SK-N-SH treated with all-trans-retinoic acid at 6 μM for 48 hours (cell line): ENCODE measurements at regions not wholly inside any gene's neighbourhood (a gene's known extent, or its start where the extent isn't known, plus 50 kb on each side); places are given as distances from the start of the nearest gene placed in this dataset.
A peak's percentile ranks its signal among the peaks of the same experiment; 100 is the strongest.

ENCODE experiments used
- ATAC-seq: fragments of 200-7000 bp; cut with Tn5 transposase; 3 replicates; pipeline ENCODE4 v1.9.1; 2020; ENCODE audit warnings: mild to moderate bottlenecking, moderate library complexity
- ARNTL ChIP-seq: fragments of 450-650 bp; formaldehyde crosslinking; IDR thresholded peaks from 2 replicates; pipeline ENCODE4 v1.5.0; 2020; ENCODE audit warnings: low read depth, mild to moderate bottlenecking, moderate library complexity, borderline replicate concordance
- BACH2 ChIP-seq: fragments of 250-450 bp; sonication (Bioruptor Pico); IDR thresholded peaks from 2 replicates; pipeline ENCODE4 v1.9.0; 2021; ENCODE audit warnings: mild to moderate bottlenecking, borderline replicate concordance
- CSDC2 ChIP-seq: fragments of 250-450 bp; sonication (Bioruptor Pico); IDR thresholded peaks from 2 replicates; pipeline ENCODE4 v1.5.0; 2020; ENCODE audit warnings: mild to moderate bottlenecking, moderate library complexity
- ESRRG ChIP-seq: fragments of 250-450 bp; sonication (Bioruptor Pico); IDR thresholded peaks from 2 replicates; pipeline ENCODE4 v1.6.1; 2021; ENCODE audit warnings: mild to moderate bottlenecking
- GLIS3 ChIP-seq: fragments of 250-450 bp; sonication (Bioruptor Pico); IDR thresholded peaks from 2 replicates; pipeline ENCODE4 v1.5.0; 2020; ENCODE audit warnings: mild to moderate bottlenecking, moderate library complexity
- ISL1 ChIP-seq: fragments of 250-450 bp; sonication (Bioruptor Pico); IDR thresholded peaks from 2 replicates; pipeline ENCODE4 v2.1.2; 2022; ENCODE audit warnings: mild to moderate bottlenecking, moderate library complexity
- OSR1 ChIP-seq: fragments of 250-450 bp; sonication (Bioruptor Pico); IDR thresholded peaks from 2 replicates; pipeline ENCODE4 v1.8.0; 2022; ENCODE audit warnings: moderate library complexity, mild to moderate bottlenecking, inconsistent platforms
- PPARA ChIP-seq: fragments of 250-450 bp; sonication (Bioruptor Pico); IDR thresholded peaks from 2 replicates; pipeline ENCODE4 v1.5.0; 2020; ENCODE audit warnings: mild to moderate bottlenecking, borderline replicate concordance
- RARB ChIP-seq: fragments of 250-450 bp; sonication (Bioruptor Pico); IDR thresholded peaks from 2 replicates; pipeline ENCODE4 v1.8.0; 2021; ENCODE audit warnings: mild to moderate bottlenecking, moderate library complexity
- SNAI2 ChIP-seq: fragments of 250-450 bp; sonication (Bioruptor Pico); IDR thresholded peaks from 2 replicates; pipeline ENCODE4 v1.5.0; 2020; ENCODE audit warnings: mild to moderate bottlenecking, moderate library complexity
- TCF4 ChIP-seq: fragments of 250-450 bp; sonication (Bioruptor Pico); IDR thresholded peaks from 2 replicates; pipeline ENCODE4 v1.8.0; 2021; ENCODE audit warnings: mild to moderate bottlenecking, moderate library complexity, borderline replicate concordance
- TOX ChIP-seq: fragments of 250-450 bp; sonication (Bioruptor Pico); IDR thresholded peaks from 2 replicates; pipeline ENCODE4 v1.8.0; 2021; ENCODE audit warnings: mild to moderate bottlenecking, moderate library complexity, borderline replicate concordance
- ZC3H10 ChIP-seq: fragments of 250-450 bp; sonication (Bioruptor Pico); IDR thresholded peaks from 2 replicates; pipeline ENCODE4 v1.5.1; 2021; ENCODE audit warnings: mild to moderate bottlenecking, moderate library complexity
- ZFP3 ChIP-seq: fragments of 250-450 bp; sonication (Bioruptor Pico); IDR thresholded peaks from 2 replicates; pipeline ENCODE4 v1.5.0; 2020; ENCODE audit warnings: mild to moderate bottlenecking, moderate library complexity
- ZFP30 ChIP-seq: fragments of 450-650 bp; formaldehyde crosslinking; IDR thresholded peaks from 2 replicates; pipeline ENCODE4 v1.5.0; 2022; ENCODE audit warnings: mild to moderate bottlenecking, moderate library complexity
- ZNF70 ChIP-seq: fragments of 450-650 bp; formaldehyde crosslinking; IDR thresholded peaks from 2 replicates; pipeline ENCODE4 v1.5.0; 2020; ENCODE audit warnings: mild to moderate bottlenecking, moderate library complexity
- ZNF8 ChIP-seq: fragments of 450-650 bp; formaldehyde crosslinking; IDR thresholded peaks from 2 replicates; pipeline ENCODE4 v1.5.0; 2020; ENCODE audit warnings: mild to moderate bottlenecking, moderate library complexity
- TF ChIP-seq, protein P1 (sequence below): fragments of 250-450 bp; sonication (Bioruptor Pico); IDR thresholded peaks from 2 replicates; pipeline ENCODE4 v1.8.0; 2020; ENCODE audit warnings: mild to moderate bottlenecking, moderate library complexity, borderline replicate concordance
- TF ChIP-seq, protein P2 (sequence below): fragments of 250-450 bp; sonication (Bioruptor Pico); IDR thresholded peaks from 2 replicates; pipeline ENCODE4 v1.8.0; 2021; ENCODE audit warnings: low read depth, mild to moderate bottlenecking, moderate library complexity, borderline replicate concordance
- TF ChIP-seq, protein P3 (sequence below): fragments of 250-450 bp; sonication (Bioruptor Pico); IDR thresholded peaks from 2 replicates; pipeline ENCODE4 v1.5.0; 2020; ENCODE audit warnings: mild to moderate bottlenecking, moderate library complexity
- TF ChIP-seq, protein P4 (sequence below): fragments of 250-450 bp; sonication (Bioruptor Pico); IDR thresholded peaks from 2 replicates; pipeline ENCODE4 v1.5.1; 2020; ENCODE audit warnings: low read depth, mild to moderate bottlenecking, moderate library complexity
- TF ChIP-seq, protein P5 (sequence below): fragments of 250-450 bp; sonication (Bioruptor Pico); IDR thresholded peaks from 2 replicates; pipeline ENCODE4 v1.5.1; 2021; ENCODE audit warnings: mild to moderate bottlenecking, moderate library complexity

DNA sequence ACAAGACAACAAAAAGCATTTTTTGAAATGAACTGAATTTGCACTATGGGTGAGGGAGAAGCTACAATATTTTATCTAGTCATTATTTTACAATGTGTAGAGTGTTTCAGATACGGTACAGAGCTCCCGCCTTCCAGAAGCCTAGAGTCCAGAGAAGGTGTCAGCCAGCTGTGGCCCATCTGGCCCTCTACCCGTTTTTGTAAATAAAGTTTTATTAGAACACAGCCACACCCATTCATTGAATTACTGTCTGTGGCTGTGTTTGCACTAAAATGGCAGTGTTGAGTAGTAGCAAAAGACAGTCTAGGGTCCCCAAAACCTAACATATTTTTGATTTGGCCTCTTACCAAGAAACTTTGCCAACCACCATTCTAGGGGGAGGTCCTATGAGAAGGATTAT is 162.0 kb downstream of the JCAD start:
- ATAC-seq, result no peak
- TF ChIP-seq, protein P1, sequence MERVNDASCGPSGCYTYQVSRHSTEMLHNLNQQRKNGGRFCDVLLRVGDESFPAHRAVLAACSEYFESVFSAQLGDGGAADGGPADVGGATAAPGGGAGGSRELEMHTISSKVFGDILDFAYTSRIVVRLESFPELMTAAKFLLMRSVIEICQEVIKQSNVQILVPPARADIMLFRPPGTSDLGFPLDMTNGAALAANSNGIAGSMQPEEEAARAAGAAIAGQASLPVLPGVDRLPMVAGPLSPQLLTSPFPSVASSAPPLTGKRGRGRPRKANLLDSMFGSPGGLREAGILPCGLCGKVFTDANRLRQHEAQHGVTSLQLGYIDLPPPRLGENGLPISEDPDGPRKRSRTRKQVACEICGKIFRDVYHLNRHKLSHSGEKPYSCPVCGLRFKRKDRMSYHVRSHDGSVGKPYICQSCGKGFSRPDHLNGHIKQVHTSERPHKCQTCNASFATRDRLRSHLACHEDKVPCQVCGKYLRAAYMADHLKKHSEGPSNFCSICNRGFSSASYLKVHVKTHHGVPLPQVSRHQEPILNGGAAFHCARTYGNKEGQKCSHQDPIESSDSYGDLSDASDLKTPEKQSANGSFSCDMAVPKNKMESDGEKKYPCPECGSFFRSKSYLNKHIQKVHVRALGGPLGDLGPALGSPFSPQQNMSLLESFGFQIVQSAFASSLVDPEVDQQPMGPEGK (CRISPR knock-in tag), result no peak
- TF ChIP-seq TOX (CRISPR knock-in tag), result no peak
- no peak for TF ChIP-seq ZNF70
- TF ChIP-seq, protein P2, sequence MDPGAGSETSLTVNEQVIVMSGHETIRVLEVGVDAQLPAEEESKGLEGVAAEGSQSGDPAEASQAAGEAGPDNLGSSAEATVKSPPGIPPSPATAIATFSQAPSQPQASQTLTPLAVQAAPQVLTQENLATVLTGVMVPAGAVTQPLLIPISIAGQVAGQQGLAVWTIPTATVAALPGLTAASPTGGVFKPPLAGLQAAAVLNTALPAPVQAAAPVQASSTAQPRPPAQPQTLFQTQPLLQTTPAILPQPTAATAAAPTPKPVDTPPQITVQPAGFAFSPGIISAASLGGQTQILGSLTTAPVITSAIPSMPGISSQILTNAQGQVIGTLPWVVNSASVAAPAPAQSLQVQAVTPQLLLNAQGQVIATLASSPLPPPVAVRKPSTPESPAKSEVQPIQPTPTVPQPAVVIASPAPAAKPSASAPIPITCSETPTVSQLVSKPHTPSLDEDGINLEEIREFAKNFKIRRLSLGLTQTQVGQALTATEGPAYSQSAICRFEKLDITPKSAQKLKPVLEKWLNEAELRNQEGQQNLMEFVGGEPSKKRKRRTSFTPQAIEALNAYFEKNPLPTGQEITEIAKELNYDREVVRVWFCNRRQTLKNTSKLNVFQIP (CRISPR knock-in tag), result no peak
- no peak for TF ChIP-seq PPARA (CRISPR knock-in tag)
- no peak for TF ChIP-seq ZNF8 (CRISPR knock-in tag)
- no peak for TF ChIP-seq ISL1
- TF ChIP-seq, protein P3, sequence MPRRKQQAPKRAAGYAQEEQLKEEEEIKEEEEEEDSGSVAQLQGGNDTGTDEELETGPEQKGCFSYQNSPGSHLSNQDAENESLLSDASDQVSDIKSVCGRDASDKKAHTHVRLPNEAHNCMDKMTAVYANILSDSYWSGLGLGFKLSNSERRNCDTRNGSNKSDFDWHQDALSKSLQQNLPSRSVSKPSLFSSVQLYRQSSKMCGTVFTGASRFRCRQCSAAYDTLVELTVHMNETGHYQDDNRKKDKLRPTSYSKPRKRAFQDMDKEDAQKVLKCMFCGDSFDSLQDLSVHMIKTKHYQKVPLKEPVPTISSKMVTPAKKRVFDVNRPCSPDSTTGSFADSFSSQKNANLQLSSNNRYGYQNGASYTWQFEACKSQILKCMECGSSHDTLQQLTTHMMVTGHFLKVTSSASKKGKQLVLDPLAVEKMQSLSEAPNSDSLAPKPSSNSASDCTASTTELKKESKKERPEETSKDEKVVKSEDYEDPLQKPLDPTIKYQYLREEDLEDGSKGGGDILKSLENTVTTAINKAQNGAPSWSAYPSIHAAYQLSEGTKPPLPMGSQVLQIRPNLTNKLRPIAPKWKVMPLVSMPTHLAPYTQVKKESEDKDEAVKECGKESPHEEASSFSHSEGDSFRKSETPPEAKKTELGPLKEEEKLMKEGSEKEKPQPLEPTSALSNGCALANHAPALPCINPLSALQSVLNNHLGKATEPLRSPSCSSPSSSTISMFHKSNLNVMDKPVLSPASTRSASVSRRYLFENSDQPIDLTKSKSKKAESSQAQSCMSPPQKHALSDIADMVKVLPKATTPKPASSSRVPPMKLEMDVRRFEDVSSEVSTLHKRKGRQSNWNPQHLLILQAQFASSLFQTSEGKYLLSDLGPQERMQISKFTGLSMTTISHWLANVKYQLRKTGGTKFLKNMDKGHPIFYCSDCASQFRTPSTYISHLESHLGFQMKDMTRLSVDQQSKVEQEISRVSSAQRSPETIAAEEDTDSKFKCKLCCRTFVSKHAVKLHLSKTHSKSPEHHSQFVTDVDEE (CRISPR knock-in tag), result no peak

DNA sequence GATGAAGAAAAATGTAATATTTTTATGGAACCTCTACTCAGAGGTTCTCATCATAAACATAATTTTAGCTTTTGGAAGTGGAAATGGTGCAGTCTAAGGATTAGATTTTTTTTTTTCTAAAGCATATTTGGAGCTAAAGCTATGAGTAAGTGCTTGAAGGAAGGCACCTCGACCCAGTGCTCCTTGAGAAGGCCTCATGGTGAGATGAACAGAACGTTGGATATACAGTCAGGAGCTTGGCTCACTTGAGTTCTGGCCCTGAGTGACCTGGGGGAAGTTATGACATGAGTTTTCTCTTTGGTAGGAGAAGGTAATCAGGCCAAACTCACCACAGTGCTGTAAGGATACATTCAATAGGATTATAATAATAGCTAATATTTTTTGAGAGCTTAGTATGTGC is 163.3 kb downstream of the JCAD start:
- TF ChIP-seq ZNF8 (CRISPR knock-in tag) (no peak), ESRRG (no peak), ARNTL (CRISPR knock-in tag) (no peak), TOX (CRISPR knock-in tag) (no peak), SNAI2 (no peak), TCF4 (CRISPR knock-in tag) (no peak), CSDC2 (CRISPR knock-in tag) (no peak), ISL1 (no peak), ZFP30 (CRISPR knock-in tag) (no peak), RARB (CRISPR knock-in tag) (no peak), BACH2 (CRISPR knock-in tag) (no peak), GLIS3 (no peak)
- TF ChIP-seq, protein P4, sequence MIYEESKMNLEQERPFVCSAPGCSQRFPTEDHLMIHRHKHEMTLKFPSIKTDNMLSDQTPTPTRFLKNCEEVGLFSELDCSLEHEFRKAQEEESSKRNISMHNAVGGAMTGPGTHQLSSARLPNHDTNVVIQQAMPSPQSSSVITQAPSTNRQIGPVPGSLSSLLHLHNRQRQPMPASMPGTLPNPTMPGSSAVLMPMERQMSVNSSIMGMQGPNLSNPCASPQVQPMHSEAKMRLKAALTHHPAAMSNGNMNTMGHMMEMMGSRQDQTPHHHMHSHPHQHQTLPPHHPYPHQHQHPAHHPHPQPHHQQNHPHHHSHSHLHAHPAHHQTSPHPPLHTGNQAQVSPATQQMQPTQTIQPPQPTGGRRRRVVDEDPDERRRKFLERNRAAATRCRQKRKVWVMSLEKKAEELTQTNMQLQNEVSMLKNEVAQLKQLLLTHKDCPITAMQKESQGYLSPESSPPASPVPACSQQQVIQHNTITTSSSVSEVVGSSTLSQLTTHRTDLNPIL (CRISPR knock-in tag), result no peak
- ATAC-seq, result peak; percentile 42

DNA sequence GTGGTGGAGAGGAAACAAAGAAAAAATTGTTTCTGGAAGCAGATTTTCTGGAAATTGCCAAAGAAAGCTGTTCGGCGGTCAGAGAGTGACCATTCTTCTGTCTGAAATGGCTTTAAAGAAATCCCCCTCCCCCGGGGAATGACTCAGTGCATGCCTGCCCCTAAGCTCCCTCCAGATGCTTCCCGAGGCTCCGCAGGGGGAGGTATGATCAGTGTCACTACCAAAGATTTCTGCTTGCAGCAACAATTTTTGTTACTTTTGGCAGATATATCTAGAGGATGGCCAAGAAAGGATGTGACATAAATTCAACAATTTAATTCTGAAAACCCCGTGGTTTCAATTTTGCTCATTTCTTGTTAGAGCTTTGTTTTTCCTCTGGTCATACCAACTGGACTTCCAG is 163.9 kb downstream of the JCAD start:
- peak; percentile 97 for ATAC-seq
- TF ChIP-seq ZC3H10 (CRISPR knock-in tag) (no peak), CSDC2 (CRISPR knock-in tag) (no peak), ZFP30 (CRISPR knock-in tag) (no peak), ZFP3 (CRISPR knock-in tag) (no peak), TCF4 (CRISPR knock-in tag) (no peak), RARB (CRISPR knock-in tag) (no peak), ISL1 (peak; percentile 57), ZNF70 (no peak), OSR1 (CRISPR knock-in tag) (no peak), ZNF8 (CRISPR knock-in tag) (no peak), BACH2 (CRISPR knock-in tag) (no peak), SNAI2 (no peak), PPARA (CRISPR knock-in tag) (no peak), ESRRG (no peak)
- TF ChIP-seq, protein P1 (CRISPR knock-in tag), result 0 out of 2 replicates have a peak, but pooled peaks have one; percentile 16
- TF ChIP-seq, protein P4 (CRISPR knock-in tag), result no peak
- TF ChIP-seq, protein P5, sequence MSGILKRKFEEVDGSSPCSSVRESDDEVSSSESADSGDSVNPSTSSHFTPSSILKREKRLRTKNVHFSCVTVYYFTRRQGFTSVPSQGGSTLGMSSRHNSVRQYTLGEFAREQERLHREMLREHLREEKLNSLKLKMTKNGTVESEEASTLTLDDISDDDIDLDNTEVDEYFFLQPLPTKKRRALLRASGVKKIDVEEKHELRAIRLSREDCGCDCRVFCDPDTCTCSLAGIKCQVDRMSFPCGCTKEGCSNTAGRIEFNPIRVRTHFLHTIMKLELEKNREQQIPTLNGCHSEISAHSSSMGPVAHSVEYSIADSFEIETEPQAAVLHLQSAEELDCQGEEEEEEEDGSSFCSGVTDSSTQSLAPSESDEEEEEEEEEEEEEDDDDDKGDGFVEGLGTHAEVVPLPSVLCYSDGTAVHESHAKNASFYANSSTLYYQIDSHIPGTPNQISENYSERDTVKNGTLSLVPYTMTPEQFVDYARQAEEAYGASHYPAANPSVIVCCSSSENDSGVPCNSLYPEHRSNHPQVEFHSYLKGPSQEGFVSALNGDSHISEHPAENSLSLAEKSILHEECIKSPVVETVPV, result no peak
